Prostate gland (tissue), 2 donors: ENCODE measurements at regions not wholly inside any gene's neighbourhood (a gene's known extent, or its start where the extent isn't known, plus 50 kb on each side); places are given as distances from the start of the nearest gene placed in this dataset.

Source experiments
- DNase-seq: peaks from one replicate; pipeline ENCODE4 v3.0.0-alpha.2; 2019; ENCODE audit warnings: low spot score
- H3K27ac ChIP-seq, 2 donors: fragments of 200-600 bp; sonication (generic); 2 replicates each; pipeline ENCODE4 v1.5.1; 2017 to 2019
- H3K27me3 ChIP-seq: fragments of 200-600 bp; sonication (generic); replicated peaks from 2 replicates; pipeline ENCODE4 v1.5.1; 2019; ENCODE audit not compliant: insufficient read depth
- H3K36me3 ChIP-seq, 2 donors: fragments of 200-600 bp; sonication (generic); 1 replicate in 1 of 2; 2 replicates in 1 of 2; pipeline versions ENCODE4 v1.5.1 to v1.8.1; 2017 to 2019
- H3K4me1 ChIP-seq: fragments of 200-600 bp; sonication (generic); replicated peaks from 2 replicates; pipeline ENCODE4 v1.5.1; 2019
- H3K4me3 ChIP-seq, 2 donors: fragments of 200-600 bp; sonication (generic); 2 replicates each; pipeline ENCODE4 v1.5.1; 2017 to 2019
- H3K9me3 ChIP-seq: fragments of 200-600 bp; sonication (generic); 2 replicates; pipeline ENCODE4 v1.5.1; 2017
- POLR2A ChIP-seq: fragments of 450-650 bp; IDR thresholded peaks from one replicate; pipeline ENCODE4 v1.6.1; 2016; ENCODE audit warnings: antibody characterized with exemption, mild to moderate bottlenecking
- POLR2AphosphoS5 ChIP-seq: sonication (generic); formaldehyde crosslinking; IDR thresholded peaks from one replicate; pipeline ENCODE4 v1.6.1; 2017; ENCODE audit warnings: antibody characterized with exemption
- WGBS: methylation state at CpG from one replicate; pipeline ENCODE4 v1.1.5; 2018; 5-methylcytosine and 5-hydroxymethylcytosine counted together
- intact Hi-C: fragments of 100-400 bp; cut with DNase I; formaldehyde crosslinking; loops from one replicate; pipeline ENCODE4 v1.14.2; 2022
- TF ChIP-seq, protein P1 (sequence below), 4 experiments: fragments of 200-600 bp in 2 of 4; fragments of 450-650 bp in 2 of 4; sonication (generic) in 2 of 4; IDR thresholded peaks; 1 replicate in 3 of 4; 2 replicates in 1 of 4; pipeline ENCODE4 v1.5.1; 2016 to 2019; ENCODE audit warnings: antibody characterized with exemption in 4 of 4, mild to moderate bottlenecking in 2 of 4, moderate library complexity in 2 of 4

DNA sequence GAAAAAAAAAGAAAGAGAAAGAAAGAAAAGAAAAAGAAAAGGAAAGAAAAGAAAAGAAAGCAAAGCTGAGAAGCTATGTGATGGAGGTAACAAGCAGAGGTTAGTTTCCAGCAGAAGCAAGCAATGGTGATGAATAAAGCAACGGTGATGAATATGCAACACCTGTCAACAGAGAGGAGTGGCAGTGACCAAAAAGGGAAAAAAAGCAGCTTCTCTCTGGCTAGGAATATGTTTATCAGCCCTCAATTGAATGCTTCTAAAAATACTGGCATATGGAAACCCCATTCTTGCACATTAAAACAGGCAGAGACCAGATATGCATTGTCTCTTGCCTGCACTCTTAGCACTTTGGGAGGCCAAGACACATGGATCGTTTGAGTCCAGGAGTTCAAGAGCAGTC, 100.9 kb downstream of the GJA1 start:
- Histone ChIP-seq H3K4me3 (no peak overlapping the region), H3K36me3 (no peaks in the 10 kb centered on the region), H3K27ac (no peak overlapping the region), H3K4me1 (no peaks in the 10 kb centered on the region), H3K9me3 (no peaks in the 10 kb centered on the region), H3K27me3 (no peaks in the 10 kb centered on the region)
- WGBS: 88% methylated on average over 2 of the region's 2 CpGs
- no peak for TF ChIP-seq POLR2AphosphoS5
- no peak for TF ChIP-seq POLR2A
- TF ChIP-seq, protein P1, sequence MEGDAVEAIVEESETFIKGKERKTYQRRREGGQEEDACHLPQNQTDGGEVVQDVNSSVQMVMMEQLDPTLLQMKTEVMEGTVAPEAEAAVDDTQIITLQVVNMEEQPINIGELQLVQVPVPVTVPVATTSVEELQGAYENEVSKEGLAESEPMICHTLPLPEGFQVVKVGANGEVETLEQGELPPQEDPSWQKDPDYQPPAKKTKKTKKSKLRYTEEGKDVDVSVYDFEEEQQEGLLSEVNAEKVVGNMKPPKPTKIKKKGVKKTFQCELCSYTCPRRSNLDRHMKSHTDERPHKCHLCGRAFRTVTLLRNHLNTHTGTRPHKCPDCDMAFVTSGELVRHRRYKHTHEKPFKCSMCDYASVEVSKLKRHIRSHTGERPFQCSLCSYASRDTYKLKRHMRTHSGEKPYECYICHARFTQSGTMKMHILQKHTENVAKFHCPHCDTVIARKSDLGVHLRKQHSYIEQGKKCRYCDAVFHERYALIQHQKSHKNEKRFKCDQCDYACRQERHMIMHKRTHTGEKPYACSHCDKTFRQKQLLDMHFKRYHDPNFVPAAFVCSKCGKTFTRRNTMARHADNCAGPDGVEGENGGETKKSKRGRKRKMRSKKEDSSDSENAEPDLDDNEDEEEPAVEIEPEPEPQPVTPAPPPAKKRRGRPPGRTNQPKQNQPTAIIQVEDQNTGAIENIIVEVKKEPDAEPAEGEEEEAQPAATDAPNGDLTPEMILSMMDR (IDR thresholded peaks at IDR 0.05): no peak
- DNase-seq: no peak
- intact Hi-C loops: no loop called here

DNA sequence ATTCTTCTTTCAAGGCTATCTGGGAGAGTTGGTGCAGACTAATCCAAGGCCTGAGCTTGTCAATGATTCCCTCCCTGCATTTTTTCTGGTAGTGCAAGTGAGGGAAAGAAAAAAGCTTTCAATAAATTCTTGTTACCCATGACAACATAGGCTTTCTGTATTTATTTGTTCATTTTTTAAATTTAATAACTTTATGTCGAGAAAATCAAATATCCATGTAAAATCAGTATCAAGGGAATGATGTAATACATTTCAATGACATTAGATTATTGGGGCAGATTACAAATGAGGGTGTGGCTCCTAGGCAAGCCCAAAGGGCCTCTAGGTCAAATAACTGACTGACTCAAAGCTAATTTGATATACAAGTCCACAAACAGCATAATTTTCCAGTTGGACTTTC, 104.0 kb downstream of the GJA1 start:
- Histone ChIP-seq H3K27ac (no peak overlapping the region), H3K36me3 (no peaks in the 10 kb centered on the region), H3K4me1 (no peaks in the 10 kb centered on the region), H3K9me3 (no peaks in the 10 kb centered on the region), H3K4me3 (no peak overlapping the region), H3K27me3 (no peaks in the 10 kb centered on the region)
- TF ChIP-seq, protein P1 (IDR thresholded peaks at IDR 0.05): no peak
- no peak for TF ChIP-seq POLR2A
- no peak for TF ChIP-seq POLR2AphosphoS5
- DNase-seq: no peak
- intact Hi-C loops: no loop called here
- WGBS: 80% methylated on average over 1 of the region's 1 CpG

DNA sequence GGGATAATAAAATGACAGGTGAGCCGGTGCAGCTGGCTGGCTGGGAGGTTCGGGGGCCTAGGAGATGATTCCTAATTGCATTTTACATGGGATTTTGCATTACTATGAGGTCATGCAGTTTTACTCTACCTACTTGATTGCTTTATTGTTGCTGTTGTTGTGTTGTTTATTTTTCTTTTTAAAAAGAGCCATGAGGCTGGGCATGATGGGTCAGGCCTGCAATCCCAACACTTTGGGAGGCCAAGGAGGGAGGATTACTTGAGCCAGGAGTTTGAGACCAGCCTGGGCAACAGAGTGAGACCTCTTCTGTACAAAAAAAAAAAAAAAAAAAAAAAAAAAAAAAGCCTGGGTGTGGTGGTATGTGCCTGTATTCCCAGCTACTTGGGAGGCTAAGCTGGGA, 104.8 kb downstream of the GJA1 start:
- Histone ChIP-seq H3K9me3 (no peaks in the 10 kb centered on the region), H3K4me1 (no peaks in the 10 kb centered on the region), H3K36me3 (no peaks in the 10 kb centered on the region), H3K4me3 (no peak overlapping the region), H3K27ac (no peak overlapping the region), H3K27me3 (no peaks in the 10 kb centered on the region)
- TF ChIP-seq, protein P1 (IDR thresholded peaks at IDR 0.05): no peak
- TF ChIP-seq POLR2AphosphoS5 (no peak), POLR2A (no peak)
- DNase-seq: no peak
- 85% methylated on average over 2 of the region's 2 CpGs for WGBS
- intact Hi-C loops: no loop called here

DNA sequence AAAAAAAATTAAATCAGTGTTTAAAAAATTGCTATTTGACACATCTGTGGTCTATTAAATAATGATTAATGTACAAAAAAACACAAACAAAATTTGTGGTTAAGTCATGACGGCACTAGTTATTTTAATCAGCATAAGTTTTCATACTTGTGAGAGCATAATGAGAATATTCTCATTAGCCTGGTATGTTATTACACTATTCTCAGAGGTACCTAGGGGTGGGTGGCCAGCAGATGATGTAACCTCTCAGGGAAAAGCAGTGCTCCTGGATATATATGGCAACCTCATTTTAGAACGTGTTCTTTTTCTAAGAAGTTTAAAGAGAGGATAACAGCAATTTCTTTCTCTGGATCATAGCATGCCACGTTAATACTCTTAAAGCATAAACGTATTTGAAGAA, 109.2 kb downstream of the GJA1 start:
- Histone ChIP-seq H3K36me3 (no peaks in the 10 kb centered on the region), H3K9me3 (no peaks in the 10 kb centered on the region), H3K4me3 (no peak overlapping the region), H3K27me3 (no peaks in the 10 kb centered on the region), H3K4me1 (no peaks in the 10 kb centered on the region), H3K27ac (no peak overlapping the region)
- 82% methylated on average over 4 of the region's 4 CpGs for WGBS
- TF ChIP-seq POLR2A: no peak
- TF ChIP-seq POLR2AphosphoS5: no peak
- TF ChIP-seq, protein P1 (IDR thresholded peaks at IDR 0.05): no peak
- DNase-seq: no peak
- intact Hi-C loops: no loop called here

DNA sequence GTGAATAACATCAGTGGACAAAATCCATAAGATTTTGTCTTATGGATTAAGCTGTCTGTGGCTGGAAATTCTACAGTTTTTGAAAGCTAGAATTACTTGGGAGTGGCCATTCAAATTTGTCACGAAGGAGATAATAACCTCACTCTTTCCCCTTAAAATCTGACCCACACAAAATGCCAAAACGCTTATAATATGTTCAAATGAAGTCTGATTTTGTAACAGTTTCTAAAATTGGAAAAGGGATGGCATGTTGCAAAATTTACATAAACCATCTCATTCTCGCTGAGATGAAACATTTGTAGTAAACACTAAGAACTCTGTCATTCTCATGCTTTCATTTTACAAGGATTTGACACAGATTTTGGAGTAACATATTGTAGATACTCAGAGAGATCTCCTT, 112.7 kb downstream of the GJA1 start:
- H3K9me3 ChIP-seq: no peaks in the 10 kb centered on the region
- intact Hi-C loops: no loop called here
- no peak for DNase-seq
- H3K27ac ChIP-seq: no peak overlapping the region
- 46% methylated on average over 3 of the region's 3 CpGs for WGBS
- H3K4me1 ChIP-seq: no peaks in the 10 kb centered on the region
- H3K36me3 ChIP-seq: no peaks in the 10 kb centered on the region
- TF ChIP-seq POLR2AphosphoS5 (no peak), POLR2A (no peak)
- TF ChIP-seq, protein P1 (IDR thresholded peaks at IDR 0.05): no peak
- no peak overlapping the region for H3K4me3 ChIP-seq
- no peaks in the 10 kb centered on the region for H3K27me3 ChIP-seq
